A549 (cell line): ENCODE measurements at regions not wholly inside any gene's neighbourhood (a gene's known extent, or its start where the extent isn't known, plus 50 kb on each side); places are given as distances from the start of the nearest gene placed in this dataset.

Experiments used
- ATAC-seq, 2 experiments: fragments of 200-7000 bp in 1 of 2; fragments of >200 bp in 1 of 2; cut with Nextera tagmentation in 1 of 2; cut with Tn5 transposase in 1 of 2; 3 replicates each; pipeline versions ENCODE4 v1.8.0 to v1.9.1; 2018 to 2020; ENCODE audit warnings: mild to moderate bottlenecking in 1 of 2, moderate library complexity in 1 of 2
- CTCF ChIA-PET: fragments of 300-600 bp; sonication (Branson Sonifier 250); formaldehyde crosslinking; extraction: SDS; loops from one replicate; lab custom pipeline; 2021; ENCODE audit warnings: antibody characterized with exemption, inconsistent platforms; lab: Yijun Ruan, JAX
- POLR2A ChIA-PET: fragments of 350-600 bp; formaldehyde crosslinking; extraction: SDS; loops from one replicate; lab custom pipeline; 2021; ENCODE audit warnings: antibody characterized with exemption, inconsistent platforms; lab: Yijun Ruan, JAX
- DNase-seq, 2 experiments: peaks; one replicate each; pipeline versions ENCODE4 v3.0.0 to v3.0.0-alpha.2; 2011 to 2016; ENCODE audit warnings: low read depth in 1 of 2, low spot score in 1 of 2
- FAIRE-seq: peaks from 2 replicates; lab custom pipeline; 2011; peaks lifted over from hg19 to GRCh38; lab: Jason Lieb, UNC
- H3K27ac ChIP-seq, 2 experiments: fragments of >200 bp; sonication (Bioruptor Twin); formaldehyde crosslinking; 3 replicates each; pipeline ENCODE4 v1.5.1; 2016 to 2017
- H3K4me1 ChIP-seq: fragments of >200 bp; sonication (Bioruptor Twin); formaldehyde crosslinking; 3 replicates; pipeline ENCODE4 v1.6.1; 2016
- H3K4me2 ChIP-seq: fragments of >200 bp; sonication (Bioruptor Twin); formaldehyde crosslinking; 3 replicates; pipeline ENCODE4 v1.6.1; 2016
- H3K4me3 ChIP-seq: fragments of >200 bp; sonication (Bioruptor Twin); formaldehyde crosslinking; 3 replicates; pipeline ENCODE4 v1.5.1; 2016
- H3K9me3 ChIP-seq: fragments of >200 bp; sonication (Bioruptor Twin); formaldehyde crosslinking; 3 replicates; pipeline ENCODE4 v1.6.1; 2016
- CBX2 ChIP-seq: fragments of 200-600 bp; sonication (generic); IDR thresholded peaks from 2 replicates; pipeline ENCODE4 v1.6.1; 2016; ENCODE audit warnings: low read depth, mild to moderate bottlenecking, borderline replicate concordance
- CBX8 ChIP-seq: fragments of 200-600 bp; sonication (generic); IDR thresholded peaks from 2 replicates; pipeline ENCODE4 v1.6.1; 2016
- EHF ChIP-seq: fragments of 250-450 bp; sonication (Bioruptor Pico); IDR thresholded peaks from 2 replicates; pipeline ENCODE4 v1.5.0; 2020; ENCODE audit warnings: mild to moderate bottlenecking
- EP300 ChIP-seq, 2 experiments: fragments of >200 bp; sonication (Bioruptor Twin); formaldehyde crosslinking; IDR thresholded peaks; 2 replicates in 1 of 2; 3 replicates in 1 of 2; pipeline ENCODE4 v1.6.1; 2016 to 2017
- FOSB ChIP-seq: fragments of 250-450 bp; sonication (Bioruptor Pico); IDR thresholded peaks from 2 replicates; pipeline ENCODE4 v1.5.0; 2020; ENCODE audit warnings: mild to moderate bottlenecking, moderate library complexity
- GATA3 ChIP-seq: IDR thresholded peaks from 2 replicates; pipeline ENCODE4 v1.6.1; 2012; ENCODE audit warnings: borderline replicate concordance
- HOXA7 ChIP-seq: fragments of 250-450 bp; sonication (Bioruptor Pico); IDR thresholded peaks from 2 replicates; pipeline ENCODE4 v1.5.0; 2020; ENCODE audit warnings: mild to moderate bottlenecking, moderate library complexity
- HOXB5 ChIP-seq: fragments of 250-450 bp; sonication (Bioruptor Pico); IDR thresholded peaks from 2 replicates; pipeline ENCODE4 v1.5.0; 2020; ENCODE audit warnings: mild to moderate bottlenecking, moderate library complexity
- JUN ChIP-seq, 2 experiments: fragments of >200 bp; sonication (Bioruptor Twin); formaldehyde crosslinking; IDR thresholded peaks; 2 replicates in 1 of 2; 3 replicates in 1 of 2; pipeline ENCODE4 v1.6.1; 2016 to 2017
- MAFK ChIP-seq: fragments of 450-650 bp; IDR thresholded peaks from 2 replicates; pipeline ENCODE4 v1.6.1; 2014; ENCODE audit not compliant: partially characterized antibody
- MAZ ChIP-seq: fragments of 150-350 bp; IDR thresholded peaks from 2 replicates; pipeline ENCODE4 v1.6.1; 2014; ENCODE audit warnings: antibody characterized with exemption, low read depth, low read length, borderline replicate concordance
- PHF8 ChIP-seq: fragments of 200-600 bp; sonication (generic); IDR thresholded peaks from 2 replicates; pipeline ENCODE4 v1.6.1; 2016; ENCODE audit warnings: low read depth, mild to moderate bottlenecking, antibody characterized with exemption, moderate library complexity, borderline replicate concordance
- RAD21 ChIP-seq, 2 experiments: fragments of >200 bp in 1 of 2; sonication (Bioruptor Twin) in 1 of 2; formaldehyde crosslinking in 1 of 2; IDR thresholded peaks in 1 of 2; conservative IDR thresholded peaks in 1 of 2; 2 replicates in 1 of 2; 3 replicates in 1 of 2; pipeline ENCODE4 v1.6.1; 2012 to 2018; ENCODE audit warnings: inconsistent platforms in 1 of 2
- RFX5 ChIP-seq: fragments of 450-650 bp; IDR thresholded peaks from 2 replicates; pipeline ENCODE4 v1.7.1; 2014; ENCODE audit warnings: antibody characterized with exemption, mild to moderate bottlenecking, moderate library complexity
- RNF2 ChIP-seq: fragments of 200-600 bp; sonication (generic); IDR thresholded peaks from 2 replicates; pipeline ENCODE4 v1.6.1; 2016; ENCODE audit warnings: low read depth, mild to moderate bottlenecking, antibody characterized with exemption, moderate library complexity, borderline replicate concordance
- TP53 ChIP-seq: fragments of 250-450 bp; sonication (Bioruptor Pico); IDR thresholded peaks from 2 replicates; pipeline ENCODE4 v1.5.0; 2021; ENCODE audit warnings: mild to moderate bottlenecking, moderate library complexity
- ZC3H11A ChIP-seq: fragments of 450-650 bp; IDR thresholded peaks from 2 replicates; pipeline ENCODE4 v1.6.1; 2014; ENCODE audit warnings: antibody characterized with exemption, mild to moderate bottlenecking
- ZFP36 ChIP-seq: fragments of 450-650 bp; IDR thresholded peaks from 2 replicates; pipeline ENCODE4 v1.6.1; 2014; ENCODE audit warnings: borderline replicate concordance; ENCODE audit not compliant: partially characterized antibody
- ZNF302 ChIP-seq: fragments of 250-450 bp; sonication (Bioruptor Pico); IDR thresholded peaks from 2 replicates; pipeline ENCODE4 v1.9.0; 2021; ENCODE audit warnings: inconsistent platforms, mild to moderate bottlenecking, moderate library complexity
- WGBS: methylation state at CpG from one replicate; pipeline ENCODE4 v1.1.6; 2017; ENCODE audit errors: missing lambda C conversion rate; 5-methylcytosine and 5-hydroxymethylcytosine counted together
- TF ChIP-seq, protein P1 (sequence below): fragments of >200 bp; sonication (Bioruptor Twin); formaldehyde crosslinking; IDR thresholded peaks from 2 replicates; pipeline ENCODE4 v1.6.1; 2016
- TF ChIP-seq, protein P2 (sequence below): fragments of 250-450 bp; sonication (Bioruptor Pico); IDR thresholded peaks from 2 replicates; pipeline ENCODE4 v1.5.0; 2020; ENCODE audit warnings: low read depth, mild to moderate bottlenecking, moderate library complexity
- TF ChIP-seq, protein P3 (sequence below): fragments of 200-600 bp; sonication (generic); IDR thresholded peaks from 2 replicates; pipeline ENCODE4 v1.6.1; 2016; ENCODE audit warnings: antibody characterized with exemption, mild to moderate bottlenecking, moderate library complexity
- TF ChIP-seq, protein P4 (sequence below): IDR thresholded peaks from 2 replicates; pipeline ENCODE4 v1.6.1; 2012
- TF ChIP-seq, protein P5 (sequence below): fragments of 450-650 bp; IDR thresholded peaks from 2 replicates; pipeline ENCODE4 v1.6.1; 2014; ENCODE audit warnings: antibody characterized with exemption
- TF ChIP-seq, protein P6 (sequence below): IDR thresholded peaks from 2 replicates; pipeline ENCODE4 v1.6.1; 2012; ENCODE audit warnings: low read depth, borderline replicate concordance
- TF ChIP-seq, protein P7 (sequence below): fragments of >200 bp; sonication (Bioruptor Twin); formaldehyde crosslinking; IDR thresholded peaks from 3 replicates; pipeline ENCODE4 v1.6.1; 2016

DNA sequence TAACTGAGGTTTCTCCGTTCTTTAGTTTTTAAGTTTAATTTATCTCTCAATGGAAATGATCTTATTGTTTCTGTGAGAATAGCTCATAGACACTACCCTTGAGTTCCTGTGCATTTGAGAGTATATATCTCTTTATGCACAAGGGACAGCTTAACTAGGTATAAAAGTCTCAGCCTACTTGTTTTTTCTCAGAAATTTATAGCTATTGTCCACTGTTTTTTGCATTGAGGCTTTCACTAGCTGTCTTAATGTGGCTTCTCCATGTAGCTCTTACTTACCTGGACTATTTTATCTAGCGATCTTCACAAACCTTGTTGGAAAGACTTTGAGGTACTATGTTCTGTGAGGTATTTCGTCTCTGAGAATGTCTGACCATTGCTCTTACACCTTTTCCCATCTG, 153.9 kb upstream of the RTL1 start (continued):
- TF ChIP-seq, protein P1, sequence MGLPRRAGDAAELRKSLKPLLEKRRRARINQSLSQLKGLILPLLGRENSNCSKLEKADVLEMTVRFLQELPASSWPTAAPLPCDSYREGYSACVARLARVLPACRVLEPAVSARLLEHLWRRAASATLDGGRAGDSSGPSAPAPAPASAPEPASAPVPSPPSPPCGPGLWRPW, result no peak
- TF ChIP-seq ZFP36 (no peak), ZNF302 (CRISPR knock-in tag) (no peak), HOXA7 (CRISPR knock-in tag) (no peak), MAFK (no peak)

DNA sequence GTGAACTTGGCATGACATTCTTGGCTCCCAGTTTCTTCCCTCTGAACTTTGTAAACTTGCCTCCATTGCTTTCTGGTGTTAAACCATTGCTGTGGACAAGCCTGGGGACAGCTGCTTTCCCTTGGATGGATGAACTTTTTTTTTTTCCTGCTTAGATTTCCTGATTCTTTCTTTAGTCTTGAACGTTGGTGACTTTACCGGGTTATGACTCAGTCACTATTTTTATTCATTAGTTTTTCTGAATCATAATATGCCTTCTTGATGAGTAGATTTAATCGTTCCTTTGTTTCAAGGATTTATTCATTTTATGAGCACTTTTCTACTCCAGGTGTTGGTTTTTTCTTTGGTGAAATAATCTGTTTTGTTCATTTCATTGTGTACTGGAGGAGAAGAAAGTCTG, 155.0 kb upstream of the RTL1 start:
- ChIA-PET CTCF (interaction anchor here (0.7 kb wide), 1 partner anchor 11 kb away, joined by 3 read pairs; no protein-coding TSS in a partner anchor), POLR2A (no interaction called here)
- Histone ChIP-seq H3K4me3 (no peak overlapping the region), H3K27ac (no peak overlapping the region), H3K4me1 (no peaks in the 10 kb centered on the region), H3K9me3 (peaks cover 13% of the 10 kb centered on the region; the same call in 2 of the 3 replicates), H3K4me2 (no peak overlapping the region)
- DNase-seq (no peak), ATAC-seq (no peak), FAIRE-seq (no peak)
- WGBS, result 28% methylated on average over 3 of the region's 3 CpGs
- no peak for TF ChIP-seq PHF8
- TF ChIP-seq HOXB5 (CRISPR knock-in tag), result no peak
- TF ChIP-seq RNF2, result no peak
- TF ChIP-seq, protein P2, sequence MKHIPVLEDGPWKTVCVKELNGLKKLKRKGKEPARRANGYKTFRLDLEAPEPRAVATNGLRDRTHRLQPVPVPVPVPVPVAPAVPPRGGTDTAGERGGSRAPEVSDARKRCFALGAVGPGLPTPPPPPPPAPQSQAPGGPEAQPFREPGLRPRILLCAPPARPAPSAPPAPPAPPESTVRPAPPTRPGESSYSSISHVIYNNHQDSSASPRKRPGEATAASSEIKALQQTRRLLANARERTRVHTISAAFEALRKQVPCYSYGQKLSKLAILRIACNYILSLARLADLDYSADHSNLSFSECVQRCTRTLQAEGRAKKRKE, result no peak
- TF ChIP-seq MAZ, result no peak
- TF ChIP-seq, protein P3, sequence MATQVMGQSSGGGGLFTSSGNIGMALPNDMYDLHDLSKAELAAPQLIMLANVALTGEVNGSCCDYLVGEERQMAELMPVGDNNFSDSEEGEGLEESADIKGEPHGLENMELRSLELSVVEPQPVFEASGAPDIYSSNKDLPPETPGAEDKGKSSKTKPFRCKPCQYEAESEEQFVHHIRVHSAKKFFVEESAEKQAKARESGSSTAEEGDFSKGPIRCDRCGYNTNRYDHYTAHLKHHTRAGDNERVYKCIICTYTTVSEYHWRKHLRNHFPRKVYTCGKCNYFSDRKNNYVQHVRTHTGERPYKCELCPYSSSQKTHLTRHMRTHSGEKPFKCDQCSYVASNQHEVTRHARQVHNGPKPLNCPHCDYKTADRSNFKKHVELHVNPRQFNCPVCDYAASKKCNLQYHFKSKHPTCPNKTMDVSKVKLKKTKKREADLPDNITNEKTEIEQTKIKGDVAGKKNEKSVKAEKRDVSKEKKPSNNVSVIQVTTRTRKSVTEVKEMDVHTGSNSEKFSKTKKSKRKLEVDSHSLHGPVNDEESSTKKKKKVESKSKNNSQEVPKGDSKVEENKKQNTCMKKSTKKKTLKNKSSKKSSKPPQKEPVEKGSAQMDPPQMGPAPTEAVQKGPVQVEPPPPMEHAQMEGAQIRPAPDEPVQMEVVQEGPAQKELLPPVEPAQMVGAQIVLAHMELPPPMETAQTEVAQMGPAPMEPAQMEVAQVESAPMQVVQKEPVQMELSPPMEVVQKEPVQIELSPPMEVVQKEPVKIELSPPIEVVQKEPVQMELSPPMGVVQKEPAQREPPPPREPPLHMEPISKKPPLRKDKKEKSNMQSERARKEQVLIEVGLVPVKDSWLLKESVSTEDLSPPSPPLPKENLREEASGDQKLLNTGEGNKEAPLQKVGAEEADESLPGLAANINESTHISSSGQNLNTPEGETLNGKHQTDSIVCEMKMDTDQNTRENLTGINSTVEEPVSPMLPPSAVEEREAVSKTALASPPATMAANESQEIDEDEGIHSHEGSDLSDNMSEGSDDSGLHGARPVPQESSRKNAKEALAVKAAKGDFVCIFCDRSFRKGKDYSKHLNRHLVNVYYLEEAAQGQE, result no peak
- no peak for TF ChIP-seq CBX8
- TF ChIP-seq, protein P4, sequence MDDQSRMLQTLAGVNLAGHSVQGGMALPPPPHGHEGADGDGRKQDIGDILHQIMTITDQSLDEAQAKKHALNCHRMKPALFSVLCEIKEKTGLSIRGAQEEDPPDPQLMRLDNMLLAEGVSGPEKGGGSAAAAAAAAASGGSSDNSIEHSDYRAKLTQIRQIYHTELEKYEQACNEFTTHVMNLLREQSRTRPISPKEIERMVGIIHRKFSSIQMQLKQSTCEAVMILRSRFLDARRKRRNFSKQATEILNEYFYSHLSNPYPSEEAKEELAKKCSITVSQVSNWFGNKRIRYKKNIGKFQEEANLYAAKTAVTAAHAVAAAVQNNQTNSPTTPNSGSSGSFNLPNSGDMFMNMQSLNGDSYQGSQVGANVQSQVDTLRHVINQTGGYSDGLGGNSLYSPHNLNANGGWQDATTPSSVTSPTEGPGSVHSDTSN, result no peak
- TF ChIP-seq JUN (IDR thresholded peaks at IDR 0.05), result no peak
- TF ChIP-seq RFX5, result no peak
- no peak for TF ChIP-seq ZFP36
- no peak for TF ChIP-seq TP53 (CRISPR knock-in tag)
- TF ChIP-seq RAD21 (conservative IDR thresholded peaks at IDR 0.05 in 1 of 2, IDR thresholded peaks at IDR 0.05 in 1 of 2), result no peak
- TF ChIP-seq, protein P5, sequence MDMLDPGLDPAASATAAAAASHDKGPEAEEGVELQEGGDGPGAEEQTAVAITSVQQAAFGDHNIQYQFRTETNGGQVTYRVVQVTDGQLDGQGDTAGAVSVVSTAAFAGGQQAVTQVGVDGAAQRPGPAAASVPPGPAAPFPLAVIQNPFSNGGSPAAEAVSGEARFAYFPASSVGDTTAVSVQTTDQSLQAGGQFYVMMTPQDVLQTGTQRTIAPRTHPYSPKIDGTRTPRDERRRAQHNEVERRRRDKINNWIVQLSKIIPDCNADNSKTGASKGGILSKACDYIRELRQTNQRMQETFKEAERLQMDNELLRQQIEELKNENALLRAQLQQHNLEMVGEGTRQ, result no peak
- no peak for TF ChIP-seq GATA3
- TF ChIP-seq, all 56 proteins: peak for 0

DNA sequence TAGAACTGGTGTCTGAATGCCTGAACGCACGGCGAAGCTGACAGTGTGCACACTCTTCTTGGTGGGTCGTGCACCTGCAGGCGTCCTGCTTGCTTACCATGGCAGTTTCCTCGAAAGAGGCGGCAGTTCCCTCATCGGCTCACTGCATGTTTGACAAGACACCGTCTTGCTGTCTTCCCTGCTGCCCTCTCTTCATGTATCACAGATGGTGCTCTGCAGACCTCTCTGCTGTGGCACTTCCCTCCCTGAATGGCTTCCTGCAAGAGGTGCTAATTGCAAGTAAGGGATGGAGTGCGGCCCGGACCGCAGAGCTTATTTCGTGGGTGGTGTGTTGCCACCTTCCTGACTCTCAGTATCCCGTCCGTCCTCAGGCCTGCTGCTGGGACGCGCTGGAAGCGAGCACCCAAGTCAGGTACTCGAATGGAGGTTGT, 156.7 kb upstream of the RTL1 start:
- POLR2A ChIA-PET, result no interaction called here
- Histone ChIP-seq H3K4me2 (no peak overlapping the region), H3K27ac (no peak overlapping the region), H3K4me3 (no peak overlapping the region), H3K9me3 (peaks cover 13% of the 10 kb centered on the region; the same call in 2 of the 3 replicates), H3K4me1 (no peaks in the 10 kb centered on the region)
- CTCF ChIA-PET, result no interaction called here
- ATAC-seq (no peak), DNase-seq (no peak), FAIRE-seq (no peak)
- 92% methylated on average over 19 of the region's 19 CpGs for WGBS
- TF ChIP-seq EP300 (IDR thresholded peaks at IDR 0.05) (no peak), HOXB5 (CRISPR knock-in tag) (no peak), EHF (no peak), ZC3H11A (no peak), HOXA7 (CRISPR knock-in tag) (no peak), CBX2 (no peak), ZNF302 (CRISPR knock-in tag) (no peak), FOSB (no peak)
- TF ChIP-seq, protein P6, sequence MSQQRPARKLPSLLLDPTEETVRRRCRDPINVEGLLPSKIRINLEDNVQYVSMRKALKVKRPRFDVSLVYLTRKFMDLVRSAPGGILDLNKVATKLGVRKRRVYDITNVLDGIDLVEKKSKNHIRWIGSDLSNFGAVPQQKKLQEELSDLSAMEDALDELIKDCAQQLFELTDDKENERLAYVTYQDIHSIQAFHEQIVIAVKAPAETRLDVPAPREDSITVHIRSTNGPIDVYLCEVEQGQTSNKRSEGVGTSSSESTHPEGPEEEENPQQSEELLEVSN, result no peak
- TF ChIP-seq, protein P5, result no peak
- TF ChIP-seq, protein P1, result no peak
- TF ChIP-seq, protein P7, sequence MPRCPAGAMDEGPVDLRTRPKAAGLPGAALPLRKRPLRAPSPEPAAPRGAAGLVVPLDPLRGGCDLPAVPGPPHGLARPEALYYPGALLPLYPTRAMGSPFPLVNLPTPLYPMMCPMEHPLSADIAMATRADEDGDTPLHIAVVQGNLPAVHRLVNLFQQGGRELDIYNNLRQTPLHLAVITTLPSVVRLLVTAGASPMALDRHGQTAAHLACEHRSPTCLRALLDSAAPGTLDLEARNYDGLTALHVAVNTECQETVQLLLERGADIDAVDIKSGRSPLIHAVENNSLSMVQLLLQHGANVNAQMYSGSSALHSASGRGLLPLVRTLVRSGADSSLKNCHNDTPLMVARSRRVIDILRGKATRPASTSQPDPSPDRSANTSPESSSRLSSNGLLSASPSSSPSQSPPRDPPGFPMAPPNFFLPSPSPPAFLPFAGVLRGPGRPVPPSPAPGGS, result no peak
